HG02642 (cell line): ENCODE measurements at regions not wholly inside any gene's neighbourhood (a gene's known extent, or its start where the extent isn't known, plus 50 kb on each side); places are given as distances from the start of the nearest gene placed in this dataset.
"Not testable (repeated sequence)": the region's sequence is repeated elsewhere in the genome, so short reads cannot be mapped to it uniquely, and the experiment has no call there.

Source experiments
- ATAC-seq: cut with Tn5 transposase; IDR thresholded peaks from one replicate; pipeline ENCODE4 v1.9.1; 2021; ENCODE audit warnings: mild to moderate bottlenecking; ENCODE audit not compliant: unreplicated experiment, poor library complexity

GRCh38 chr10:80938903-80939302, 401.2 kb downstream of the SH2D4B start:
- ATAC-seq: no peak

GRCh38 chr10:80945264-80945880, 407.7 kb downstream of the SH2D4B start:
- no peak for ATAC-seq

GRCh38 chr10:80946073-80946472, 408.4 kb downstream of the SH2D4B start:
- no peak for ATAC-seq

GRCh38 chr10:80946957-80947726, 409.4 kb downstream of the SH2D4B start:
- ATAC-seq: no peak

- ATAC-seq: no peak
Observed at GRCh38 chr10:80949785-80950184, 412.1 kb downstream of the SH2D4B start.

GRCh38 chr10:80952436-80952835, 414.7 kb downstream of the SH2D4B start:
- ATAC-seq: no peak

- no peak for ATAC-seq
Observed at GRCh38 chr10:80957161-80957560, 419.5 kb downstream of the SH2D4B start.

- no peak for ATAC-seq
Observed at GRCh38 chr10:80964179-80964578, 426.5 kb downstream of the SH2D4B start.

GRCh38 chr10:80964955-80965614, 427.4 kb downstream of the SH2D4B start:
- peak; percentile 76 for ATAC-seq

- ATAC-seq: no peak
Observed at GRCh38 chr10:80966326-80966986, 428.8 kb downstream of the SH2D4B start.

- not testable (repeated sequence) for ATAC-seq
Observed at GRCh38 chr10:80967357-80967756, 429.7 kb downstream of the SH2D4B start.

- no peak for ATAC-seq
Observed at GRCh38 chr10:80968903-80969302, 431.2 kb downstream of the SH2D4B start.

- ATAC-seq: no peak
Observed at GRCh38 chr10:80971461-80971860, 433.8 kb downstream of the SH2D4B start.

GRCh38 chr10:80976658-80977057, 439.0 kb downstream of the SH2D4B start:
- no peak for ATAC-seq

- ATAC-seq: no peak
Observed at GRCh38 chr10:80985102-80985501, 447.4 kb downstream of the SH2D4B start.

GRCh38 chr10:80986596-80986995, 448.9 kb downstream of the SH2D4B start:
- ATAC-seq: no peak

GRCh38 chr10:80988755-80989154, 451.1 kb downstream of the SH2D4B start:
- ATAC-seq: no peak

- no peak for ATAC-seq
Observed at GRCh38 chr10:80996615-80997193, 459.0 kb downstream of the SH2D4B start.

GRCh38 chr10:81000781-81001180, 463.1 kb downstream of the SH2D4B start:
- no peak for ATAC-seq

GRCh38 chr10:81002382-81002781, 464.7 kb downstream of the SH2D4B start:
- no peak for ATAC-seq

GRCh38 chr10:81007872-81008271, 470.2 kb downstream of the SH2D4B start:
- no peak for ATAC-seq
